Calu3 (cell line): ENCODE measurements at regions not wholly inside any gene's neighbourhood (a gene's known extent, or its start where the extent isn't known, plus 50 kb on each side); places are given as distances from the start of the nearest gene placed in this dataset.
"Not testable (repeated sequence)": the region's sequence is repeated elsewhere in the genome, so short reads cannot be mapped to it uniquely, and the experiment has no call there.

Experiments used
- BruUV-seq: library from RNA; stranded (reverse); fragments of 400-500 nt; replicated peaks from 2 replicates; lab custom pipeline; 2021; lab: Mats Ljungman, UMichigan
- CTCF ChIA-PET: fragments of 300-600 bp; sonication (Branson Sonifier 250); formaldehyde crosslinking; loops from one replicate; lab custom pipeline; 2022; ENCODE audit warnings: antibody characterized with exemption; lab: Charles Lee
- DNase-seq: peaks from one replicate; pipeline ENCODE4 v3.0.0; 2022
- H3K27ac Mint-ChIP-seq: one replicate; pipeline ENCODE4 v1.8.0; 2022; ENCODE audit warnings: mixed read lengths; ENCODE audit not compliant: unreplicated experiment
- H3K27me3 Mint-ChIP-seq: one replicate; pipeline ENCODE4 v1.8.0; 2022; ENCODE audit warnings: mixed read lengths; ENCODE audit not compliant: unreplicated experiment
- H3K36me3 Mint-ChIP-seq: one replicate; pipeline ENCODE4 v1.8.0; 2022; ENCODE audit warnings: mild to moderate bottlenecking, moderate library complexity, mixed read lengths; ENCODE audit not compliant: insufficient read depth, unreplicated experiment
- H3K4me1 Mint-ChIP-seq: one replicate; pipeline ENCODE4 v1.8.0; 2022; ENCODE audit warnings: mild to moderate bottlenecking, low read depth, mixed read lengths; ENCODE audit not compliant: unreplicated experiment
- H3K4me3 Mint-ChIP-seq: one replicate; pipeline ENCODE4 v1.8.0; 2022; ENCODE audit warnings: mild to moderate bottlenecking, low read depth, moderate library complexity, mixed read lengths; ENCODE audit not compliant: unreplicated experiment
- H3K9me3 Mint-ChIP-seq: one replicate; pipeline ENCODE4 v1.8.0; 2022; ENCODE audit warnings: low read depth, mixed read lengths; ENCODE audit not compliant: unreplicated experiment
- CTCF ChIP-seq: fragments of 200-600 bp; IDR thresholded peaks from one replicate; pipeline ENCODE4 v1.8.0; 2022; ENCODE audit warnings: antibody characterized with exemption; ENCODE audit not compliant: unreplicated experiment
- intact Hi-C: fragments of 100-400 bp; cut with micrococcal nuclease; formaldehyde crosslinking; loops from one replicate; pipeline ENCODE4 v1.10.0; 2022; ENCODE audit not compliant: unreplicated experiment

GRCh38 chr16:80253741-80254140 lies 287.1 kb upstream of the DYNLRB2 start:
- no peak overlapping the region for H3K4me3 Mint-ChIP-seq

GRCh38 chr16:80250381-80250780 lies 290.4 kb upstream of the DYNLRB2 start:
- Mint-ChIP-seq H3K9me3 (peaks cover 11% of the 10 kb centered on the region), H3K36me3 (no peaks in the 10 kb centered on the region), H3K27ac (no peak overlapping the region), H3K4me1 (no peaks in the 10 kb centered on the region), H3K27me3 (no peaks in the 10 kb centered on the region), H3K4me3 (no peak overlapping the region)
- BruUV-seq, result no TSS peak
- no peak for DNase-seq
- intact Hi-C loops, result no loop called here
- CTCF ChIA-PET, result no interaction called here
- TF ChIP-seq CTCF, result no peak

More at GRCh38 chr16:80253741-80254140, 287.1 kb upstream of the DYNLRB2 start:
- Mint-ChIP-seq H3K27ac (no peak overlapping the region), H3K4me1 (no peaks in the 10 kb centered on the region), H3K9me3 (peaks cover 7% of the 10 kb centered on the region), H3K36me3 (no peaks in the 10 kb centered on the region), H3K27me3 (no peaks in the 10 kb centered on the region)
- no TSS peak for BruUV-seq
- CTCF ChIA-PET, result no interaction called here
- intact Hi-C loops, result no loop called here
- TF ChIP-seq CTCF, result no peak
- DNase-seq, result no peak

- intact Hi-C loops, BruUV-seq, H3K9me3 Mint-ChIP-seq, H3K4me3 Mint-ChIP-seq, H3K27ac Mint-ChIP-seq, CTCF ChIA-PET, H3K36me3 Mint-ChIP-seq, H3K4me1 Mint-ChIP-seq, H3K27me3 Mint-ChIP-seq, DNase-seq: not testable (repeated sequence)
Observed at GRCh38 chr16:80243303-80243702, 297.5 kb upstream of the DYNLRB2 start.

GRCh38 chr16:80242279-80242678 lies 298.5 kb upstream of the DYNLRB2 start:
- H3K27me3 Mint-ChIP-seq, intact Hi-C loops, BruUV-seq, H3K4me3 Mint-ChIP-seq, H3K9me3 Mint-ChIP-seq, H3K27ac Mint-ChIP-seq, H3K4me1 Mint-ChIP-seq, CTCF ChIA-PET, H3K36me3 Mint-ChIP-seq, DNase-seq: not testable (repeated sequence)

GRCh38 chr16:80233097-80233835 lies 307.5 kb upstream of the DYNLRB2 start:
- no peak for TF ChIP-seq CTCF

More at GRCh38 chr16:80233097-80233835, 307.5 kb upstream of the DYNLRB2 start:
- DNase-seq, result no peak
- intact Hi-C loops, result no loop called here
- Mint-ChIP-seq H3K36me3 (no peaks in the 10 kb centered on the region), H3K9me3 (peaks cover 15% of the 10 kb centered on the region), H3K4me3 (no peak overlapping the region), H3K4me1 (no peaks in the 10 kb centered on the region), H3K27me3 (no peaks in the 10 kb centered on the region), H3K27ac (no peak overlapping the region)
- CTCF ChIA-PET, result no interaction called here
- no TSS peak for BruUV-seq
